LHCN-M2 (cell line): ENCODE measurements at regions not wholly inside any gene's neighbourhood (a gene's known extent, or its start where the extent isn't known, plus 50 kb on each side); places are given as distances from the start of the nearest gene placed in this dataset.

Experiments
- DNase-seq: peaks from one replicate; pipeline ENCODE4 v3.0.0-alpha.2; 2012; ENCODE audit warnings: low read depth

- DNase-seq: no peak
Observed at GRCh38 chr2:166563894-166564293, 69.8 kb upstream of the SCN7A start.

- DNase-seq: no peak
Observed at GRCh38 chr2:166560022-166560421, 66.0 kb upstream of the SCN7A start.

- no peak for DNase-seq
Observed at GRCh38 chr2:166550923-166551322, 56.9 kb upstream of the SCN7A start.

- DNase-seq: no peak
Observed at GRCh38 chr2:166545473-166545872, 51.4 kb upstream of the SCN7A start.
